ENCODE measurements at regions not wholly inside any gene's neighbourhood (a gene's known extent, or its start where the extent isn't known, plus 50 kb on each side); places are given as distances from the start of the nearest gene placed in this dataset.

DNA sequence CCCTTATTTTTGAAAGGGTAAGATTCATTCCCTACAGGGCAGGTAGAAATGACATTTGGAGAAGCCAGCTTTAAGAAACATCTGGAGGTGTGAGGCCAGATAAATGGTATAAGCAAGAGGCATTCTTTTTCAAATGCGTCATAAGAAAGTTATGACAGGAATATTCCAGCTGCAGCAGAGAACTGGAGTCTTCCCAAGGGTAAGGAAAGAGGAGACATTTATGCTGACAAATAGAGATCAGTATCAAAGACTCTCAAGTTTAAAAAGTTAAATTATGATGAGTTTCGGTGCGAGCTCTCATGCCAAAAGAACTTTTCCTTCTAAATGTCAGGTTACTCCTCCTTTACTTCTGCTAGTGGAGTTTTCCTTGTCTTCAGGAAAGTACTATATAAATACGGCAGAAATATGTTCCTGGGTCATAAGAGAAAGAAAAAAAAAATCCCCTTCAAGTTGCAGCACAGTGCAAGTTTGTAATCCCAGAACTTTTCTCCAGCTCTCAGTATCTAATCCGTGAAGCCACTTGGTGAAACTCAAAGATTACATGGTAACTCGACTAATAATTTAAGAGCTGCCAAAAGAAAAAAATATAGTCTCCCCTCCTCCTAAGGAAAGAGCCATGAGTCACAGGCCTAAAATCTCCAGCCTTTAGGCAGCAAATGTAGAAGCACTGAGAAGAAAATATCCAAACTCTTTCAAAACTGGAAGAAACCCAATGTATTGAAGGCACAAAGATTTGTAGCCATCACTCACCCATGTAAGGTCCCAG, 428.1 kb downstream of the MEIS1 start:
- TF ChIP-seq, protein P1, sequence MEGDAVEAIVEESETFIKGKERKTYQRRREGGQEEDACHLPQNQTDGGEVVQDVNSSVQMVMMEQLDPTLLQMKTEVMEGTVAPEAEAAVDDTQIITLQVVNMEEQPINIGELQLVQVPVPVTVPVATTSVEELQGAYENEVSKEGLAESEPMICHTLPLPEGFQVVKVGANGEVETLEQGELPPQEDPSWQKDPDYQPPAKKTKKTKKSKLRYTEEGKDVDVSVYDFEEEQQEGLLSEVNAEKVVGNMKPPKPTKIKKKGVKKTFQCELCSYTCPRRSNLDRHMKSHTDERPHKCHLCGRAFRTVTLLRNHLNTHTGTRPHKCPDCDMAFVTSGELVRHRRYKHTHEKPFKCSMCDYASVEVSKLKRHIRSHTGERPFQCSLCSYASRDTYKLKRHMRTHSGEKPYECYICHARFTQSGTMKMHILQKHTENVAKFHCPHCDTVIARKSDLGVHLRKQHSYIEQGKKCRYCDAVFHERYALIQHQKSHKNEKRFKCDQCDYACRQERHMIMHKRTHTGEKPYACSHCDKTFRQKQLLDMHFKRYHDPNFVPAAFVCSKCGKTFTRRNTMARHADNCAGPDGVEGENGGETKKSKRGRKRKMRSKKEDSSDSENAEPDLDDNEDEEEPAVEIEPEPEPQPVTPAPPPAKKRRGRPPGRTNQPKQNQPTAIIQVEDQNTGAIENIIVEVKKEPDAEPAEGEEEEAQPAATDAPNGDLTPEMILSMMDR (conservative IDR thresholded peaks at IDR 0.05) = no peak
- H2AFZ ChIP-seq (ENCODE audit: low read length) = no peak overlapping the region

More for the DNA sequence above, 428.1 kb downstream of the MEIS1 start:
- Histone ChIP-seq H3K14ac (ENCODE audit: insufficient read depth, low read length) (no peak overlapping the region), H4K20me1 (ENCODE audit: control insufficient read depth, insufficient read depth, insufficient read length) (no peaks in the 10 kb centered on the region), H3K23me2 (ENCODE audit: insufficient read length, low read depth, low read length, poor library complexity, severe bottlenecking) (no peaks in the 10 kb centered on the region), H3K27me3 (ENCODE audit: insufficient read depth, low read length) (no peaks in the 10 kb centered on the region), H3K56ac (ENCODE audit: insufficient read length, low read depth, low read length) (no peak overlapping the region), H3K4me1 (ENCODE audit: insufficient read depth, low read length) (no peaks in the 10 kb centered on the region), H3K4me2 (ENCODE audit: insufficient read depth, insufficient read length, low read length) (no peak overlapping the region), H4K8ac (replicated peaks; ENCODE audit: insufficient read length, low read depth, low read length) (no peak overlapping the region), H2AK5ac (ENCODE audit: insufficient read length, low read length) (no peak overlapping the region), H4K5ac (ENCODE audit: insufficient read length, low read depth, low read length) (no peak overlapping the region), H3K79me1 (ENCODE audit: insufficient read depth, low read depth, low read length, poor library complexity, severe bottlenecking) (no peaks in the 10 kb centered on the region), H2BK12ac (ENCODE audit: insufficient read length, low read depth, low read length) (no peak overlapping the region), H3K9ac (ENCODE audit: extremely low read depth, insufficient read length, low read length) (no peak overlapping the region), H3K79me2 (ENCODE audit: insufficient read depth, low read length) (no peaks in the 10 kb centered on the region), H3K18ac (ENCODE audit: insufficient read length, low read depth, low read length) (no peak overlapping the region), H3K27ac (ENCODE audit: insufficient read length, low read depth, low read length) (no peak overlapping the region), H2BK5ac (ENCODE audit: insufficient read length, low read length) (no peak overlapping the region), H3K9me3 (ENCODE audit: control insufficient read depth, low read depth, low read length) (no peaks in the 10 kb centered on the region), H3T11ph (ENCODE audit: low read length) (no peak overlapping the region), H2BK20ac (ENCODE audit: low read depth, low read length, poor library complexity, severe bottlenecking) (no peak overlapping the region), H3K23ac (ENCODE audit: insufficient read length, low read depth, low read length) (no peak overlapping the region), H4K91ac (ENCODE audit: insufficient read length, low read depth, low read length) (no peak overlapping the region), H2BK15ac (ENCODE audit: low read depth, low read length) (no peak overlapping the region), H2BK120ac (ENCODE audit: low read depth, low read length, poor library complexity, severe bottlenecking) (no peak overlapping the region), H3K4ac (ENCODE audit: low read depth, low read length) (no peak overlapping the region)
- H3K27me3 Mint-ChIP-seq (ENCODE audit: low read depth) = peaks cover 4% of the 10 kb centered on the region; the same call in 1 of the 2 replicates
- WGBS (ENCODE audit: extremely low coverage, insufficient read length, low lambda C conversion rate) = no CpG with 5 or more reads among the region's 6 CpGs
- DNase-seq = no peak
- no peak overlapping the region for H3K27ac Mint-ChIP-seq
- no peak overlapping the region for H3K4me3 Mint-ChIP-seq
- H3K4me1 Mint-ChIP-seq = no peaks in the 10 kb centered on the region
- no peaks in the 10 kb centered on the region for H3K9me3 Mint-ChIP-seq
- no peaks in the 10 kb centered on the region for H3K36me3 Mint-ChIP-seq (ENCODE audit: insufficient read depth in 1 of 3, low read depth in 3 of 3)

Measured in H9 (cell line).